NCI-H345 treated with DMSO at 0.1 percent for 48 hours (cell line): ENCODE measurements at regions not wholly inside any gene's neighbourhood (a gene's known extent, or its start where the extent isn't known, plus 50 kb on each side); places are given as distances from the start of the nearest gene placed in this dataset.
"Not testable (repeated sequence)": the region's sequence is repeated elsewhere in the genome, so short reads cannot be mapped to it uniquely, and the experiment has no call there.

Source experiments
- DNase-seq: peaks from one replicate; lab custom pipeline; 2025; ENCODE audit not compliant: unreplicated experiment; lab: John Stamatoyannopoulos, UW

DNA sequence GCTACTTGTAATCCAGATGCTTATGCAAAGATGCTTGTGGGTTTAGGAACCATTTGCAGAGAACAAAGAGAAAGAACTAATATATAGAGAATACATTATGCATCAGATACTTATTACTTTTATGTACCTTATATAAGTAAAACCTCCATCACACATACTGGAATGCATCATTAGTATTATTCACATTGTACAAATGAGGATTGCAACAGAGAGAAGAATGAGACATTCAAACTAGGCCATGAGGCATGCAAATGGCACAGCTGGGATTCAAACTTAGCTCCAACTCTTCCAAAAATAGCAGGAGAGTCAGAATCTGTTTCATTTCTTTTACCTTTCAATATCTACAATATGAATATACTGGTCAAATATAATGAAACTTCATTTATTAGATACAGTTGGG, 1001.4 kb upstream of the ADAMTS5 start:
- DNase-seq = not testable (repeated sequence)

DNA sequence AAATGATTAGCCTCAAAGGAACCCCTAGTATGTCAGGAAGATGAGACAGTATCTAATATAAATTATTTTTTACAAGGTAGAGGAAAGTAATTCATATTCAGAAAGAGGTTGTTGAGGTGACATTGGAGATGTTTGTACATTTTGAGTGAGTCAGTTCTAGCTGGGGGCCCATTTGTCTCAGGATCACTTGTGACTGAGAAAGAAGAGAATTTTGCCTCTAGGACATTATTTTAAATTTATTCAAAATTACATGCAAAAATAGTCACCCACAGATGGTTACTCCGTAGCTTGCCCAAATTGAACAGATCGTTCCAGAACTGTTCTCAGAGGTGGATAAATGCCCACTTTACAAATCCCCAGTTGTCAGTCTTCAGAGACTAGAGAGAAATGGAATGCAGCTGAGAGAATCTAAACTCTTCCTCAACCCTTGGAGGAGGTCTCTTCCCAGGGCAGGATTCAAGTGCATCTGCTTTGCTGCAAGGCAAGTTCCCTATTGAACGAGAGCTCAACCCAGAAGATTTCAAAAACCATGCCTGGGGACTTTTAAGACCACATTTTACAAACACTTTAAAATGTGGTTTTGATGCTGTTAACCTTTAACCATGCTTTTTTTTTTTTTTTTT, 987.8 kb upstream of the ADAMTS5 start:
- no peak for DNase-seq

DNA sequence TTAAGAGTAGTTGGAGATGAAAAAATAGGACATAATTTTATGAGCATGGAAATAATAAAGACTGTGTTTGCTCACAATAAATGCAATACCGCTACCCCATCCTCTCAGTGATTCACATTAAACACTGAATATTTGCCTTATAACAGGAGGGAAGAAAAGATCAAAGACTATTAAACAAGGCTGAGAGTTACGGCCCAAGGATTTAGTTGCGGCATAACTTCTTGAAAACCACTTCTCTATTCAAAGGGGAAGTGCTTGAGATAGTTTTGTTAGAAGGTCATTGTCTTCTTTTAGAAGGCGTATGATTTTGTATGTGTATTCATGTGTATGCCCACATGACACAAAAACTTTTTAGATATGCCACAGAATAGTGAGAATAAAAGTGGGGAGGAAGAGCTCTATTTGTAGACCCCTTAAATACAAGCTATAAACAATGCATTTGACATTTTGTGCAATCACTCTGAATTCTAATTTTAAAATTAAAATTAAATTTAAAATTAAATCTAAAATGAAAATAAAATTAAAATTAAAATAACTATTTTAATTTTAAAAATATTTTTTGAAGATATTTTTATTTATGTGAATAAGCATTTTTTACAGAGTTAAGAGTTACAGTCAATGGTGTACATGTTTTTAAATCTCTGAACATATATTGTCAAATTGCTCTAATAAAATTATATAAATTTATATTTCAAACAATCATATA, 986.6 kb upstream of the ADAMTS5 start:
- DNase-seq = no peak

DNA sequence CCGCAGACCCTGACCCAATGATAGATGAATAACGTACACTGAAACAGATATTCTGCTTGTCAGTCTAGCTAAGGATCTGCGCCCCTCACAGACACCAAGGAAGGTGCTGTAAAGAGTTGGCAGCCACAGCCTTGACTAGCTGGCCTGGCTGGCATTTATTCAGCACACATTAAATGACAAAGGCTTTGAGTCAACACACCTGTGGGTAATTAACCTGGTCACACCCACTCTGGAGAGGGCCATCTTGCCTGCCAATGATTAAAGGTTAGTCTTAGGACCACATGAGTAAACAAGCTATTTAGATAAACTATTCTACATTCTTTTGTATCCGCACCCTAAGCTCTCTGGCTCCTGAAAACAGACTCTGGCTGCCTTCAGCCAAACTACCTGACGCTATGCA, 982.2 kb upstream of the ADAMTS5 start:
- DNase-seq = not testable (repeated sequence)

GRCh38 chr21:27930108-27930767, 963.4 kb upstream of the ADAMTS5 start:
- DNase-seq = not testable (repeated sequence)

- not testable (repeated sequence) for DNase-seq
Measured at GRCh38 chr21:27929179-27929578, 962.3 kb upstream of the ADAMTS5 start.

GRCh38 chr21:27928534-27929115, 961.7 kb upstream of the ADAMTS5 start:
- DNase-seq = not testable (repeated sequence)

GRCh38 chr21:27921421-27921820, 954.5 kb upstream of the ADAMTS5 start:
- DNase-seq = not testable (repeated sequence)

DNA sequence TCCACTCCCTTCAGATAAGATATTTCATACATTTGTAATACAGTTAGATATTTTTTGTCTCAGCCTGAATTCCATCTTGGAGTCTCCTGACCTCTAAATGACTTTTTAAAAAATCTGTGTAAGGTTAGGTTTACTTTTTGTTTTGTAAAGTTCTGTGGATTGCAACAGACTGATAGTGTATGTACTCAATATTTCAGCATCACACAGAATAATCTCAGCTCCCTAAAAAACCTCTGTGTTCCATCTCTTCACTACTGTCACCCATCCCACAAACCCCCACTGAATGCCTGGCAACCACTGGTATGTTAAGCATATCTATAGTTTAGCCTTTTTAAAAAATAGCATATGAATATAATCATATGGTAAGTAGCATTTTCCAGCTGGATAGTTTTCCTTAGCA, 951.1 kb upstream of the ADAMTS5 start:
- not testable (repeated sequence) for DNase-seq

DNA sequence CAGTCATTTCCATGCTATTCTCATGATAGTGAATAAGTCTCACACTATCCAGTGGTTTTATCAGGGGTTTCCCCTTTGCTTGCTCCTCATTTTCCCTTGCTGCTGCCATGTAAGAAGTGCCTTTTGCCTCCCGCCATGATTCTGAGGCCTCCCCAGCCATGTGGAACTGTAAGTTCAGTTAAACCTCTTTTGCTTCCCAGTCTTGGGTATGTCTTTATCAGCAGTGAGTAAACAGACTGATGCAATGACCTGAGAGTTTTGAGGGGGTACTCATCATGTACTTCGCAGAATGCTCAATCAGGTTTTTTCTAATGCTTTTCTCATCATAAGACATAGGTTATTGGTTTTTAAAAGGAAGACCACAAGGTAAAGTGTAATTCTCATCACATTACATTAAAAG, 949.4 kb upstream of the ADAMTS5 start:
- not testable (repeated sequence) for DNase-seq

DNA sequence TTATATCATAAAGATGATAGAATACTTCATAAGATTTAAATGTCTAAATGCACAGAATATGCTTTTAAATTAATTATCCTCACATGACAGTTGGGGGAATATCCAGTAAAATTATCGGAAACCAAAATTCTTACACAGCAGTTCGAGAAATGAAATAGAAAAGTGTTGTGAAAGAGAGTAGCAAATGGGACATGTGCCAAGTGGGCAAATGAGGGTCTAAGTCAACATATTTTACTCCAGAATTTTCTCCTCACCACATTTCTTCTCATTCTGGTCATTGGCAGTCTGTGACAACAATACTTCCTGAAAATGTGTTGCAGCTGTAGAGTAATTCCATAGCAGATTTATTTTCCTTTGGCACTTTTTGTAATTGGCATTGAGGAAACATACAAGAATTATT, 945.2 kb upstream of the ADAMTS5 start:
- not testable (repeated sequence) for DNase-seq

- not testable (repeated sequence) for DNase-seq
Measured at GRCh38 chr21:27909487-27909886, 942.6 kb upstream of the ADAMTS5 start.

- not testable (repeated sequence) for DNase-seq
Measured at GRCh38 chr21:27908816-27909215, 941.9 kb upstream of the ADAMTS5 start.

GRCh38 chr21:27902904-27903303, 936.0 kb upstream of the ADAMTS5 start:
- not testable (repeated sequence) for DNase-seq

- DNase-seq = not testable (repeated sequence)
Measured at GRCh38 chr21:27893619-27894018, 926.7 kb upstream of the ADAMTS5 start.

DNA sequence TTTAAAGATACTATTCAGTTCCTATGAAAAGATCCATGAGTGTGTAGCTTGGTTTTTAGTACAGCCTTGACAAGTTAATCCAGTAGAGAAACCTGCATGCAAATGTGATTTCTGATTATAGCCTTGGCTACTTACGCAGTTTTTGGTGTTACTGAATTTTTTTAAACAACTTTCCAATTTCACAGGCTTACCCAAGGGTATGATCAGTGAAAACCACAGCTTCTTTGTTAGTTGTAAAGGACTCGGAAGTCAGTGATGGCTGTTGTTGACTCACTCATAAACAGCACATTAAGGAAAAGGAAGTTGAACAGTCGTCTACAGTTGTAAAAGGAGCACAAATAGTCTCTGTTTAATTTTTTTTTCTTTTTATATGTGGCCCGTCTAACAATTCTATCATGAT, 924.6 kb upstream of the ADAMTS5 start:
- DNase-seq = not testable (repeated sequence)

DNA sequence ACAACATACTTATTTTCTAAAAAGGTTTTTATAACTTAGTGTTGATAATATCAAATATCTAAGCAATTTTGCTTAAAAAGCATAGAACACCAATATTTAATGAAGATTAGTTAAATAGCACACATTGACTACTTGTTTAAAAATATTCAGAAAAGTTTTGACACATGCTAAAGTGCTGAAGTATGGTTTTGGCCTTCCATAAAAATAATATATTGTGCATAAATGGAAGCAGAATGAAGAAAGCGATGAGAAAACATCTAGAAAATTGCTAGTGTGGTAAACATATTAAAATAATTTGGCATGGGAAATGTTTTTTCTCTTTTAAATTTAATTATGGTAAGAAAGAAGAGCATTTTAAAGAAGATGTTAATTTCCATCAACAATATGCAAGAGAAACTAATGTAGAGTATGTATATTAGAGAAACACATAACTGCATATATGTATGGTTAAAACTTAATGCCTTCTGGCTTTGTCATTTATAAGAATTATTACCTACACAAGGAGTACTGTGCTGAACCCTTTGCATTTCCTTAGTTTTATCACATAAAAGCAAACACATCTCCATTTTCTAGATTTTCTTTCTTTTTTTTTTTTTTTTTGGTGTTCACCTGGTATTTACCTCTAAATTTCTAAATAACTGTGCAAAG, 921.0 kb upstream of the ADAMTS5 start:
- DNase-seq = not testable (repeated sequence)

DNA sequence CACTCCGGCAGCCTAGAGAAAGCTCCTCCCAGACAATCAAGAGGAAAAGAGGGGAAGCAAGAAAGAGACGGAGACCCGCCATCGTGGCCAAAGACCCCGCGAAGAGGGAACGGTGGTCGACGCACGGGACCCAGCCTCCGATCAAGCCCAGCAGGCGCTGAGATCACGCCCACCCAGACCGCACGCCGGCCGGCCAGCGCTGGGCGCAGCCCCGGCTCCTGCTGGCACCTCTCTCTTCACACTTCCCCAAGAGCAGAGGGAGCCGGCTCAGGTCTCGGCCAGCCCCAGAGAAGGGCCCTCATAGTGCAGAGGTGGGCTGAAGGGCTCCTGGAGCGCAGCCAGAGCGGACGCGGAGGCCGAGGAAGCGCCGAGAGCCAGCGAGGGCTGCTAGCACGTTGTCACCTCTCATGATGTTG, 918.4 kb upstream of the ADAMTS5 start:
- no peak for DNase-seq

GRCh38 chr21:27881331-27881730, 914.4 kb upstream of the ADAMTS5 start:
- DNase-seq = not testable (repeated sequence)

DNA sequence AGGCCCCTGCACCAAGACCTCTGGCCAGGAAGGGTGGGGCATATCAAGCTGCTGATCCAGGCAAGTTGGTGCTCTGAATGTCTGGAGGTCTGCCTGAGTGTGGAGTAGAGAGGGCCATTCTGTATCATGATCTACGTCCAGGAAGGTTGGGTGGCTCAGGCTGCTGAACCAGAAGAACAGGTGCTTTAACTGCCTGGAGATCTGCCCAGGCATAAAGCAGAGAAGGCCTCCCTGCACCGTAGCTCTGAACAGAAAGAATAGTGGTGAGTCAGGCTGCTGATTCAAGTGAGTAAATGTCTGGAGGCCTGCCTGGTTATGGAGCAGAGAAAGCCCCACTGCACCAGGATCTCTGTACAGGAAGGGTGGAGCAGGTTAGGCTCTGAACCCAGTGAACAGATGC, 905.5 kb upstream of the ADAMTS5 start:
- DNase-seq = not testable (repeated sequence)

DNA sequence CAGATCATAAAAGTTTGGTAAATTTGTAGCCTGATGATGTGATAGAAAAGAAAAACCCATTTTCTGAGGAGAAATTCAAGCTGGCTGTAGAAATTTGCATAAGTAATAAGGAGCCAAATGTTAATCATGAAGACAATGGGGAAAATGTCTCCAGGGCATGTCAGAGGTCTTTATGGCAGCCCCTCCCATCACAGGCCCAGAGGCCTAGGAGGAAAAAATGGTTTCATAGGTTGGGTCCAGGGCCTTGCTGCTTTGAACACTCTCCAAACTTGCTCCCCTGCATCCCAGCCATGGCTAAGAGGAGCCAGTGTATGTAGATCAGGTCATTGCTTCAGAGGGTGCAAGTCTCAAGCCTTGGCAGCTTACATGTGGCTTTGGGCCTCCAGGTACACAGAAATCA, 903.9 kb upstream of the ADAMTS5 start:
- DNase-seq = not testable (repeated sequence)
